Adrenal gland (tissue), 5 donors: ENCODE measurements at regions not wholly inside any gene's neighbourhood (a gene's known extent, or its start where the extent isn't known, plus 50 kb on each side); places are given as distances from the start of the nearest gene placed in this dataset.

ENCODE experiments used
- POLR2A ChIP-seq, 2 donors: fragments of 450-650 bp; IDR thresholded peaks; one replicate each; pipeline ENCODE4 v1.6.1; 2017; ENCODE audit warnings: antibody characterized with exemption in 2 of 2, mild to moderate bottlenecking in 2 of 2, moderate library complexity in 1 of 2
- TF ChIP-seq, protein P1 (sequence below), 6 experiments: fragments of 450-650 bp in 4 of 6; fragments of 200-600 bp in 2 of 6; sonication (generic) in 1 of 6; IDR thresholded peaks; 1 replicate in 5 of 6; 2 replicates in 1 of 6; pipeline versions ENCODE4 v1.5.1 to v1.8.0; 2016 to 2021; ENCODE audit warnings: antibody characterized with exemption in 6 of 6, mild to moderate bottlenecking in 2 of 6, moderate library complexity in 1 of 6
- donor health status: DM: no; HTN: no; CAD: no.

DNA sequence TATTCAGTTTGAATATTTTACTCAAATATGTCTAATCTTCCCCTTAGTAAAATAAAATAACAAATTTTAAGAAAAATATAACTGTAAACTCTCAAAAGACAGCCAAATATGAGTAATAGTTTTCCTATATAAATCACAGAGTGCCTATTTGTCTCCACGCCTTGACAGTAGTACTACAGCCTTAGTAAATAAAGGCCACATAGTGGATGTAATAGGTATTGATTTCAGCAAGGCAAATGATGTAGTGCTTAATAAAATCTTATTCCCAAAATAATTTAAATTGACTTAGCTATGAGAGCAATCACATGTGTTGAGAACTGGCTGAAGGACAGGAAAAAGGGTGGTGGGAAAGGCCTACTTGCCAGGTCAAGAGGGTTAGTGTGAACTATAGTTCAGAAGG lies 747.2 kb downstream of the OLFM4 start:
- TF ChIP-seq, protein P1, sequence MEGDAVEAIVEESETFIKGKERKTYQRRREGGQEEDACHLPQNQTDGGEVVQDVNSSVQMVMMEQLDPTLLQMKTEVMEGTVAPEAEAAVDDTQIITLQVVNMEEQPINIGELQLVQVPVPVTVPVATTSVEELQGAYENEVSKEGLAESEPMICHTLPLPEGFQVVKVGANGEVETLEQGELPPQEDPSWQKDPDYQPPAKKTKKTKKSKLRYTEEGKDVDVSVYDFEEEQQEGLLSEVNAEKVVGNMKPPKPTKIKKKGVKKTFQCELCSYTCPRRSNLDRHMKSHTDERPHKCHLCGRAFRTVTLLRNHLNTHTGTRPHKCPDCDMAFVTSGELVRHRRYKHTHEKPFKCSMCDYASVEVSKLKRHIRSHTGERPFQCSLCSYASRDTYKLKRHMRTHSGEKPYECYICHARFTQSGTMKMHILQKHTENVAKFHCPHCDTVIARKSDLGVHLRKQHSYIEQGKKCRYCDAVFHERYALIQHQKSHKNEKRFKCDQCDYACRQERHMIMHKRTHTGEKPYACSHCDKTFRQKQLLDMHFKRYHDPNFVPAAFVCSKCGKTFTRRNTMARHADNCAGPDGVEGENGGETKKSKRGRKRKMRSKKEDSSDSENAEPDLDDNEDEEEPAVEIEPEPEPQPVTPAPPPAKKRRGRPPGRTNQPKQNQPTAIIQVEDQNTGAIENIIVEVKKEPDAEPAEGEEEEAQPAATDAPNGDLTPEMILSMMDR (IDR thresholded peaks at IDR 0.05): no peak
- no peak for TF ChIP-seq POLR2A (IDR thresholded peaks at IDR 0.05)
